H9 (cell line): ENCODE measurements at regions not wholly inside any gene's neighbourhood (a gene's known extent, or its start where the extent isn't known, plus 50 kb on each side); places are given as distances from the start of the nearest gene placed in this dataset.

Experiments
- DNase-seq: peaks from one replicate; pipeline ENCODE4 v3.0.0-alpha.2; 2017
- H2AFZ ChIP-seq: one replicate; pipeline ENCODE4 v1.6.1; 2013; ENCODE audit warnings: mild to moderate bottlenecking, low read length, control low read depth, moderate library complexity
- H2AK5ac ChIP-seq: 2 replicates; pipeline ENCODE4 v1.6.1; 2013; ENCODE audit warnings: low read length, control low read depth, mixed read lengths; ENCODE audit not compliant: insufficient read length
- H2BK120ac ChIP-seq: one replicate; pipeline ENCODE4 v1.6.1; 2013; ENCODE audit warnings: low read depth, mild to moderate bottlenecking, low read length, control low read depth, inconsistent platforms; ENCODE audit not compliant: poor library complexity, severe bottlenecking
- H2BK12ac ChIP-seq: 2 replicates; pipeline ENCODE4 v1.6.1; 2013; ENCODE audit warnings: low read length, control low read depth, mixed read lengths, low read depth; ENCODE audit not compliant: insufficient read length
- H2BK15ac ChIP-seq: 2 replicates; pipeline ENCODE4 v1.6.1; 2013; ENCODE audit warnings: low read depth, low read length, control low read depth
- H2BK20ac ChIP-seq: one replicate; pipeline ENCODE4 v1.6.1; 2013; ENCODE audit warnings: low read depth, mild to moderate bottlenecking, low read length, control low read depth, inconsistent platforms; ENCODE audit not compliant: poor library complexity, severe bottlenecking
- H2BK5ac ChIP-seq: 2 replicates; pipeline ENCODE4 v1.6.1; 2013; ENCODE audit warnings: low read length, control low read depth, mixed read lengths; ENCODE audit not compliant: insufficient read length
- H3K14ac ChIP-seq: 2 replicates; pipeline ENCODE4 v1.6.1; 2013; ENCODE audit warnings: low read length, control low read depth; ENCODE audit not compliant: insufficient read depth
- H3K18ac ChIP-seq: 2 replicates; pipeline ENCODE4 v1.6.1; 2013; ENCODE audit warnings: low read depth, mild to moderate bottlenecking, mixed read lengths, low read length, control low read depth; ENCODE audit not compliant: insufficient read length
- H3K23ac ChIP-seq: 2 replicates; pipeline ENCODE4 v1.6.1; 2013; ENCODE audit warnings: low read length, control low read depth, mixed read lengths, low read depth; ENCODE audit not compliant: insufficient read length
- H3K23me2 ChIP-seq: 2 replicates; pipeline ENCODE4 v1.6.1; 2013; ENCODE audit warnings: low read depth, mild to moderate bottlenecking, mixed read lengths, low read length, control low read depth; ENCODE audit not compliant: insufficient read length, poor library complexity, severe bottlenecking
- H3K27ac ChIP-seq: 2 replicates; pipeline ENCODE4 v1.5.1; 2013; ENCODE audit warnings: low read length, control low read depth, mixed read lengths, low read depth; ENCODE audit not compliant: insufficient read length
- H3K27me3 ChIP-seq: 2 replicates; pipeline ENCODE4 v1.6.1; 2013; ENCODE audit warnings: low read length, control low read depth, inconsistent platforms; ENCODE audit not compliant: insufficient read depth
- H3K4ac ChIP-seq: 2 replicates; pipeline ENCODE4 v1.6.1; 2013; ENCODE audit warnings: low read depth, mild to moderate bottlenecking, control low read depth, inconsistent platforms, low read length, moderate library complexity
- H3K4me1 ChIP-seq: 2 replicates; pipeline ENCODE4 v1.6.1; 2013; ENCODE audit warnings: low read length, control low read depth, inconsistent platforms; ENCODE audit not compliant: insufficient read depth
- H3K4me2 ChIP-seq: 2 replicates; pipeline ENCODE4 v1.6.1; 2013; ENCODE audit warnings: low read length, control low read depth, mixed read lengths; ENCODE audit not compliant: insufficient read length, insufficient read depth
- H3K56ac ChIP-seq: 2 replicates; pipeline ENCODE4 v1.6.1; 2013; ENCODE audit warnings: low read depth, mild to moderate bottlenecking, mixed read lengths, low read length, control low read depth; ENCODE audit not compliant: insufficient read length
- H3K79me1 ChIP-seq: 2 replicates; pipeline ENCODE4 v1.6.1; 2013; ENCODE audit warnings: low read depth, mild to moderate bottlenecking, moderate library complexity, low read length, control low read depth, inconsistent platforms; ENCODE audit not compliant: insufficient read depth, poor library complexity, severe bottlenecking
- H3K79me2 ChIP-seq: 2 replicates; pipeline ENCODE4 v1.6.1; 2013; ENCODE audit warnings: low read length, control low read depth, inconsistent platforms; ENCODE audit not compliant: insufficient read depth
- H3K9ac ChIP-seq: 2 replicates; pipeline ENCODE4 v1.6.1; 2013; ENCODE audit warnings: low read length, control low read depth, mixed read lengths; ENCODE audit not compliant: insufficient read length; ENCODE audit errors: extremely low read depth
- H3K9me3 ChIP-seq: one replicate; pipeline ENCODE4 v1.6.1; 2013; ENCODE audit warnings: low read depth, low read length, inconsistent platforms; ENCODE audit not compliant: control insufficient read depth
- H3T11ph ChIP-seq: one replicate; pipeline ENCODE4 v1.6.1; 2013; ENCODE audit warnings: mild to moderate bottlenecking, low read length, control low read depth, inconsistent platforms
- H4K20me1 ChIP-seq: one replicate; pipeline ENCODE4 v1.6.1; 2013; ENCODE audit not compliant: control insufficient read depth, insufficient read length, insufficient read depth
- H4K5ac ChIP-seq: 2 replicates; pipeline ENCODE4 v1.6.1; 2013; ENCODE audit warnings: low read depth, mild to moderate bottlenecking, mixed read lengths, low read length, control low read depth; ENCODE audit not compliant: insufficient read length
- H4K8ac ChIP-seq: replicated peaks from 2 replicates; pipeline ENCODE4 v1.6.1; 2013; ENCODE audit warnings: low read length, control low read depth, mixed read lengths, low read depth; ENCODE audit not compliant: insufficient read length
- H4K91ac ChIP-seq: 2 replicates; pipeline ENCODE4 v1.6.1; 2013; ENCODE audit warnings: low read depth, mild to moderate bottlenecking, moderate library complexity, mixed read lengths, low read length, control low read depth; ENCODE audit not compliant: insufficient read length
- H3K27ac Mint-ChIP-seq, 3 experiments: 2 replicates in 2 of 3; 3 replicates in 1 of 3; pipeline ENCODE4 v1.8.0; 2020 to 2021; ENCODE audit warnings: mixed read lengths in 3 of 3, mild to moderate bottlenecking in 1 of 3, moderate library complexity in 1 of 3
- H3K27me3 Mint-ChIP-seq: 2 replicates; pipeline ENCODE4 v1.8.0; 2021; ENCODE audit warnings: low read depth, mild to moderate bottlenecking, moderate library complexity, mixed read lengths
- H3K36me3 Mint-ChIP-seq, 3 experiments: 2 replicates in 2 of 3; 3 replicates in 1 of 3; pipeline ENCODE4 v1.8.0; 2020 to 2021; ENCODE audit warnings: low read depth in 3 of 3, mixed read lengths in 3 of 3; ENCODE audit not compliant: insufficient read depth in 1 of 3
- H3K4me1 Mint-ChIP-seq, 2 experiments: 2 replicates each; pipeline ENCODE4 v1.8.0; 2020; ENCODE audit warnings: mixed read lengths in 2 of 2
- H3K4me3 Mint-ChIP-seq, 2 experiments: 2 replicates in 1 of 2; 3 replicates in 1 of 2; pipeline ENCODE4 v1.8.0; 2020 to 2021; ENCODE audit warnings: mild to moderate bottlenecking in 2 of 2, mixed read lengths in 2 of 2, moderate library complexity in 1 of 2
- H3K9me3 Mint-ChIP-seq, 2 experiments: 2 replicates in 1 of 2; 3 replicates in 1 of 2; pipeline ENCODE4 v1.8.0; 2020; ENCODE audit warnings: mild to moderate bottlenecking in 2 of 2, mixed read lengths in 2 of 2, moderate library complexity in 1 of 2
- CTCF ChIP-seq: fragments of 200-600 bp; sonication (generic); conservative IDR thresholded peaks from 3 replicates; pipeline ENCODE4 v1.8.0; 2021; ENCODE audit warnings: antibody characterized with exemption, mild to moderate bottlenecking
- WGBS: extraction: QIAGEN DNeasy Blood & Tissue Kit; methylation state at CpG from one replicate; pipeline ENCODE4 v1.1.7; 2013; ENCODE audit warnings: missing lambda C conversion rate, low lambda C conversion rate, mixed read lengths; ENCODE audit not compliant: insufficient read length; ENCODE audit errors: extremely low coverage; 5-methylcytosine and 5-hydroxymethylcytosine counted together

GRCh38 chr13:31477961-31478360 lies 261.4 kb upstream of the RXFP2 start:
- no peak overlapping the region for H3K4me3 Mint-ChIP-seq
- no peaks in the 10 kb centered on the region for H3K23me2 ChIP-seq
- H3K4me1 ChIP-seq: no peaks in the 10 kb centered on the region
- no peaks in the 10 kb centered on the region for H4K20me1 ChIP-seq
- H2AFZ ChIP-seq: no peak overlapping the region
- no peak overlapping the region for H2AK5ac ChIP-seq
- DNase-seq: no peak
- no peaks in the 10 kb centered on the region; a peak in 1 of 5 replicates for H3K9me3 Mint-ChIP-seq
- no peak overlapping the region for H3K14ac ChIP-seq
- H2BK20ac ChIP-seq: no peak overlapping the region
- H3K27ac Mint-ChIP-seq: no peak overlapping the region; a peak in 1 of 7 replicates
- H2BK15ac ChIP-seq: no peak overlapping the region
- no peak overlapping the region for H4K91ac ChIP-seq
- no peak overlapping the region for H4K5ac ChIP-seq
- H3K23ac ChIP-seq: no peak overlapping the region
- H2BK120ac ChIP-seq: no peak overlapping the region
- H3K4me2 ChIP-seq: no peak overlapping the region
- no peaks in the 10 kb centered on the region for H3K79me2 ChIP-seq
- H3K36me3 Mint-ChIP-seq: peaks cover 0 to 2% (median 0%) of the 10 kb centered on the region in 3 experiments; a peak in 1 of 7 replicates
- no CpG with 5 or more reads among the region's 3 CpGs for WGBS
- H3K56ac ChIP-seq: no peak overlapping the region
- H3K4ac ChIP-seq: no peak overlapping the region
- H3K27ac ChIP-seq: no peak overlapping the region
- no peak for TF ChIP-seq CTCF
- peaks cover 8 to 11% of the 10 kb centered on the region in 2 experiments for H3K4me1 Mint-ChIP-seq
- no peaks in the 10 kb centered on the region for H3K79me1 ChIP-seq
- no peak overlapping the region for H3T11ph ChIP-seq
- H3K27me3 ChIP-seq: no peaks in the 10 kb centered on the region
- H2BK5ac ChIP-seq: no peak overlapping the region
- no peak overlapping the region for H2BK12ac ChIP-seq
- no peak overlapping the region for H3K9ac ChIP-seq
- H3K27me3 Mint-ChIP-seq: peaks cover 3% of the 10 kb centered on the region
- H3K18ac ChIP-seq: no peak overlapping the region
- H3K9me3 ChIP-seq: no peaks in the 10 kb centered on the region
- H4K8ac ChIP-seq: no peak overlapping the region
